Calu3 (cell line): ENCODE measurements at regions not wholly inside any gene's neighbourhood (a gene's known extent, or its start where the extent isn't known, plus 50 kb on each side); places are given as distances from the start of the nearest gene placed in this dataset.

Experiments
- BruUV-seq: library from RNA; stranded (reverse); fragments of 400-500 nt; replicated peaks from 2 replicates; lab custom pipeline; 2021; lab: Mats Ljungman, UMichigan
- CTCF ChIA-PET: fragments of 300-600 bp; sonication (Branson Sonifier 250); formaldehyde crosslinking; loops from one replicate; lab custom pipeline; 2022; ENCODE audit warnings: antibody characterized with exemption; lab: Charles Lee
- DNase-seq: peaks from one replicate; pipeline ENCODE4 v3.0.0; 2022
- H3K27ac Mint-ChIP-seq: one replicate; pipeline ENCODE4 v1.8.0; 2022; ENCODE audit warnings: mixed read lengths; ENCODE audit not compliant: unreplicated experiment
- H3K27me3 Mint-ChIP-seq: one replicate; pipeline ENCODE4 v1.8.0; 2022; ENCODE audit warnings: mixed read lengths; ENCODE audit not compliant: unreplicated experiment
- H3K36me3 Mint-ChIP-seq: one replicate; pipeline ENCODE4 v1.8.0; 2022; ENCODE audit warnings: mild to moderate bottlenecking, moderate library complexity, mixed read lengths; ENCODE audit not compliant: insufficient read depth, unreplicated experiment
- H3K4me1 Mint-ChIP-seq: one replicate; pipeline ENCODE4 v1.8.0; 2022; ENCODE audit warnings: mild to moderate bottlenecking, low read depth, mixed read lengths; ENCODE audit not compliant: unreplicated experiment
- H3K4me3 Mint-ChIP-seq: one replicate; pipeline ENCODE4 v1.8.0; 2022; ENCODE audit warnings: mild to moderate bottlenecking, low read depth, moderate library complexity, mixed read lengths; ENCODE audit not compliant: unreplicated experiment
- H3K9me3 Mint-ChIP-seq: one replicate; pipeline ENCODE4 v1.8.0; 2022; ENCODE audit warnings: low read depth, mixed read lengths; ENCODE audit not compliant: unreplicated experiment
- intact Hi-C: fragments of 100-400 bp; cut with micrococcal nuclease; formaldehyde crosslinking; loops from one replicate; pipeline ENCODE4 v1.10.0; 2022; ENCODE audit not compliant: unreplicated experiment
- TF ChIP-seq, protein P1 (sequence below): fragments of 200-600 bp; IDR thresholded peaks from one replicate; pipeline ENCODE4 v1.8.0; 2022; ENCODE audit warnings: antibody characterized with exemption; ENCODE audit not compliant: unreplicated experiment

DNA sequence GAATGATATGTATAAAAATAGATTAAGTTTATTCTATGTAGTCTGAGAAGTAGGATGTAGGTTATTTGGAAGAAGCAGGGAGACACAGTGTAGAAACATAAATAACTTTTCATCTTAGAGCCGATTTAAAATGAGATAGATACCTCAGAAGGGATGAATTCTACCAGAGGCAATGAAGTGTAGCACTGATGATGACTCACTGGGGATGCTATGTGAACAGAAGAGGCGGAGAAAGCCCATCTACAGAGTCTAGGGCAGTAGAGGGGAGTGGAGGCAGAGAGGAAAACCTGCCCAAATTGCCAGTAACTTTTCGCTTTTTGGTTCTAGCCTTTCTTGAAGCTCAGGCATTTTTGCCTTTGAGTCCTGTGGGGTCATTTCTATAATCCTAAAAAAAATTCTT is 451.8 kb downstream of the ATP23 start:
- H3K27ac Mint-ChIP-seq: no peak overlapping the region
- DNase-seq: no peak
- no peak overlapping the region for H3K4me3 Mint-ChIP-seq
- TF ChIP-seq, protein P1, sequence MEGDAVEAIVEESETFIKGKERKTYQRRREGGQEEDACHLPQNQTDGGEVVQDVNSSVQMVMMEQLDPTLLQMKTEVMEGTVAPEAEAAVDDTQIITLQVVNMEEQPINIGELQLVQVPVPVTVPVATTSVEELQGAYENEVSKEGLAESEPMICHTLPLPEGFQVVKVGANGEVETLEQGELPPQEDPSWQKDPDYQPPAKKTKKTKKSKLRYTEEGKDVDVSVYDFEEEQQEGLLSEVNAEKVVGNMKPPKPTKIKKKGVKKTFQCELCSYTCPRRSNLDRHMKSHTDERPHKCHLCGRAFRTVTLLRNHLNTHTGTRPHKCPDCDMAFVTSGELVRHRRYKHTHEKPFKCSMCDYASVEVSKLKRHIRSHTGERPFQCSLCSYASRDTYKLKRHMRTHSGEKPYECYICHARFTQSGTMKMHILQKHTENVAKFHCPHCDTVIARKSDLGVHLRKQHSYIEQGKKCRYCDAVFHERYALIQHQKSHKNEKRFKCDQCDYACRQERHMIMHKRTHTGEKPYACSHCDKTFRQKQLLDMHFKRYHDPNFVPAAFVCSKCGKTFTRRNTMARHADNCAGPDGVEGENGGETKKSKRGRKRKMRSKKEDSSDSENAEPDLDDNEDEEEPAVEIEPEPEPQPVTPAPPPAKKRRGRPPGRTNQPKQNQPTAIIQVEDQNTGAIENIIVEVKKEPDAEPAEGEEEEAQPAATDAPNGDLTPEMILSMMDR: no peak
- no peaks in the 10 kb centered on the region for H3K27me3 Mint-ChIP-seq
- H3K4me1 Mint-ChIP-seq: peaks cover 12% of the 10 kb centered on the region
- intact Hi-C loops: no loop called here
- CTCF ChIA-PET: no interaction called here
- BruUV-seq: no TSS peak
- no peaks in the 10 kb centered on the region for H3K36me3 Mint-ChIP-seq
- peaks cover 2% of the 10 kb centered on the region for H3K9me3 Mint-ChIP-seq

DNA sequence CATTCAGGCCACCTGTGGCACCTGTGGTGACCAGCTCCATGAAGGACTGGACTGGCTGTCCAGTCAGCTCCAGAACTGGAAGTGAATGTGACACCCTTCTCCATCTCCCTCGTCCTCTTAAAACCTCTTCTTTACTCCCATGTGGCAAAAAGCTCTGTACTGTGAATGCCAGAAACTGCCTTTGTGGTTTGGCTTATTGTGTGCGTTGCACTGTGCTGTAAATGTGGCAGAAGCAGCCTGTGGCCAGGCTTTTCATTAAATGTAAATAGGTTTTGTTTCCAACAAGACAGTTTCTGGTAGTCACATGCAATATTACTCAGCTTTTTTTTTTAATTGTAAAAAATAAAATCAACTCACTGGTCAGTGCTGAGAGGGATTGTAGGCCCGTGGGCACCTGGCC is 453.7 kb downstream of the ATP23 start:
- Mint-ChIP-seq H3K4me1 (peaks cover 6% of the 10 kb centered on the region), H3K36me3 (no peaks in the 10 kb centered on the region), H3K9me3 (peaks cover 2% of the 10 kb centered on the region), H3K27me3 (no peaks in the 10 kb centered on the region), H3K27ac (no peak overlapping the region), H3K4me3 (no peak overlapping the region)
- DNase-seq: no peak
- CTCF ChIA-PET: interaction anchor here (1.0 kb wide), 1 partner anchor 18 kb away, joined by 4 read pairs; no protein-coding TSS in a partner anchor
- no TSS peak for BruUV-seq
- TF ChIP-seq, protein P1: no peak
- intact Hi-C loops: no loop called here

DNA sequence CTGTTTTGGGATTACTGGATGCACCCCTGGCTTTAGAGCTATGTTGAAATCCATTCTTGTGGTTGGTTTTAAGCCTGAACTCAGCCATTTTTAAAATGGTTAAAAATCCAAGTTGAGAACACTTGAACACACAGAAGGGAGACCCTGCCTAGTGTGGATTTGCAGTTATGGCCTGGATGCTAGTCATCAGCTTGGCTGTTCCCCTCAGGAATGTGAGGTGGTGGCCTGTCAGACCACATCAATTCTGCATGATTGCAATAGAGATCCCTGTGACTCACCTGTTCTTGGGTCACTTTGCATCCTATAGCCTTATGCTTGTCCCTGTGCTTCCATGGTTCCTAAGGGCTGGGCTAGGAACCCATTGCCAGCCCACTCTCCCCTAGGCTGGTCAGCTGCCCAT is 454.1 kb downstream of the ATP23 start:
- peak; percentile 30 for DNase-seq
- TF ChIP-seq, protein P1: no peak
- no peaks in the 10 kb centered on the region for H3K36me3 Mint-ChIP-seq
- H3K27ac Mint-ChIP-seq: no peak overlapping the region
- no peak overlapping the region for H3K4me3 Mint-ChIP-seq
- H3K9me3 Mint-ChIP-seq: peaks cover 2% of the 10 kb centered on the region
- no peaks in the 10 kb centered on the region for H3K27me3 Mint-ChIP-seq
- intact Hi-C loops: no loop called here
- H3K4me1 Mint-ChIP-seq: peaks cover 2% of the 10 kb centered on the region
- no TSS peak for BruUV-seq
- CTCF ChIA-PET: interaction anchor here (1.0 kb wide), 1 partner anchor 18 kb away, joined by 4 read pairs; no protein-coding TSS in a partner anchor

DNA sequence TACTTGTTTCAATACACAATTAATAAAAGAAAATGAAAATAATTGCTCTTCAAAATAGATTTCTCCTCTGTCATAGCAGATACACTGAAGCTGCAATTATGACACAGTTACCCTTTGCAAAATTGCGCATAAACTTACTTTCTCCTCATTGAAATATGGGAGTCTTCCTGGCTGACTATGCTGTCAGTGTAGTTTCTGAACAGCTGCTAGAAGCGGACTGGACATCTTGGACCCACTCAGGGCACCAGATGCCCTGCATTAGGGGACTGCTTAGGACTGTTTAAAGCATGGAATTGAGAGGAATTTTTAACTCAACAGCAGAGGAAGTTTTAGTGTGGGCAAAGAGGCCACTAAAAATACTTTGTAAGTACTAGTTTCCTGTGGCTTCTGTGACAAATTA is 454.9 kb downstream of the ATP23 start:
- no TSS peak for BruUV-seq
- CTCF ChIA-PET: interaction anchor here (0.5 to 1.0 kb wide), 2 partner anchors 17 to 40 kb away, joined by 3 to 4 read pairs; no protein-coding TSS in a partner anchor

More for the DNA sequence above, 454.9 kb downstream of the ATP23 start:
- H3K4me3 Mint-ChIP-seq: no peak overlapping the region
- peaks cover 2% of the 10 kb centered on the region for H3K9me3 Mint-ChIP-seq
- no peak overlapping the region for H3K27ac Mint-ChIP-seq
- DNase-seq: no peak
- H3K4me1 Mint-ChIP-seq: no peaks in the 10 kb centered on the region
- no peaks in the 10 kb centered on the region for H3K36me3 Mint-ChIP-seq
- TF ChIP-seq, protein P1: no peak
- no peaks in the 10 kb centered on the region for H3K27me3 Mint-ChIP-seq
- intact Hi-C loops: no loop called here
